Superior temporal gyrus (tissue), 1 donor: ENCODE measurements at regions not wholly inside any gene's neighbourhood (a gene's known extent, or its start where the extent isn't known, plus 50 kb on each side); places are given as distances from the start of the nearest gene placed in this dataset.

Experiments used
- DNase-seq: peaks from one replicate; pipeline ENCODE4 v3.0.0-alpha.2; 2016; ENCODE audit errors: extremely low spot score

DNA sequence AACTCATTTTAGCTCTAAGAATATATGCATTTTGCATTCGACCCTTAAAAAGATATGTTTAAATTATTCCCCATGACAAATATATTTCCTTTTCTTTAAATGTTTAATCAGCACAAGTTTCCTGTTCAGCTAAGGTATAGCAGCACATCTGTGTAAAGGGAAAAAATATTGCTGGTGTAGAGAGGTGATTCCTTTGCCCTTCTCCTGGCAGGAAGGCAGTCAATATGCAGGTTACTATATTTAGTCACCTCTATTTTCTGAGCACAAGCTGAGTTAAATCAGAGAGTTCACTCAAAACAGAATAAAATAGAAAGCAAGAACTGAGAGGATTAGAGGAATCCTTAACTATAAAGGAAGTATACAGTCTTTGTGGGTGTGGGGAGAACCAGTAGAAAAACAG, 274.4 kb upstream of the PCSK5 start:
- DNase-seq: no peak

DNA sequence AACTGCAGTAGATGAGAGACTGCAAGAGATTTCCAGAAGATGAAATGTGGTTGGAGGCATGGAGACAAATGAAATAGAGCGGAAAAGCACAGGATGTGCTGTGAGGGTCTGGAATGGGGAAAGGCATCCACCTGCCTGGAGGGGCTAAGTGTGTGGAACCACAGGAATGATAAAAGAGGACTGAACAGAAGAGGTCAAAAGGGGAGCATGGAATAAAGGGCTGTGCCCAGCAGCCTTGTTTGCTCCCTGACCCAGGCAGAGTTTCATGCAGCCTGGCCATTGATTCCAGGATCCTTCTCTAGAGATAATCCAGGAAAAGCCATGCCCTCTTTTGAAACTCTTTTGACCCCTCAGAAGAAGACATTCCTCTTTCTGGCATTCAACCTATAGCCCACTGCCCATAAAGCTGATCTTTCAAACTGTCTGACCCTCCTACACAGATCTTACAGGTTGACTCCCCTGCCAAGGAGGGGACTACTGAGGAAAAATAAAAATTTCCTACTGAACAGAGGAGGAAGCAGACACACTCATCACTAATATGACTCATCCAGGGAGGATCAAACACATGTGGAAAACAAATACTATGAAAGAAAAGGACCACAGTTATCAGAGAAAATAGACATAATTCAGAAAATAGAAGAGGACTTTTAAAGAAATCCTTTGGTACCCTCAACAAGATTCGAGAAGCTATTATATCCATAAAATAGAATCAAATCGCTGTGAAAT, 273.5 kb upstream of the PCSK5 start:
- no peak for DNase-seq

DNA sequence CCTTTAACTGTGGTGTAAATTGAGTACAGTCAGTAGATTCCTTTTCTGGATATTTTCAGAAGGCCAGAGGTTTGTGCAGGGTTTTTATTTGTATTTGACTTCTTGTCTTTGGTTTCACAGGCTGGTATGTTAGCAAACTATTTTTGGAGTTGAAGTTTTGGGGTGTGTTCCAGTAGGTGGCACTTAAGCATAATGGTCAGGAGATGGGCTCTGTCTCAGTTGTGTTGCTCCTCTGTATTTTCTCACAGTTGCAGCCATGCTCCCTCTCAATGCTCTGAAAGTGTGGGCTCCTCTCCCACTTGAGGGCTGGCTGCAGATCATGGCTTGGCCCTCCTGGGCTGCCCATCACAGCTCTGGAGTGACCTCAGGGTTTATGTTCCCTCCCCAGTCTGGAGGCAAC, 267.0 kb upstream of the PCSK5 start:
- no peak for DNase-seq

DNA sequence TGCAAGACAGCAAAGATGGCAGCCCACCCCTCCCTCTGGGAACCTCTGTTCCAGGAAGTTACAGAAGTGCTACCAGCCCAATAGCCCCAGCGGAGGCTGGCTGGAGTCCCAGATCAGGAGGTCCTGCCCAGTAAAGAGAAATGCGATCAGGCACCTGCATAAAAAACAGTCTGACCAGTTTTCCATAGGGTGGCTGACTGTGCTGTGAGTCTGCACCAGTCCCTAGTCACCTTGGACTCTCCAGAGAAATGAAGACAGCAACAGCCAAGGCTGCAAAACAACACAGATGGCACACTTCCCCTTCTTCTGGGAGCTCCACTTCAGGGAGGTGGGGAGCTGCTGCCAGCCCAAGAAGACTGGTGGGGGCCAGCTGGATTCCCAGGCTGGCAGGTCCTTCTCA, 265.5 kb upstream of the PCSK5 start:
- no peak for DNase-seq

DNA sequence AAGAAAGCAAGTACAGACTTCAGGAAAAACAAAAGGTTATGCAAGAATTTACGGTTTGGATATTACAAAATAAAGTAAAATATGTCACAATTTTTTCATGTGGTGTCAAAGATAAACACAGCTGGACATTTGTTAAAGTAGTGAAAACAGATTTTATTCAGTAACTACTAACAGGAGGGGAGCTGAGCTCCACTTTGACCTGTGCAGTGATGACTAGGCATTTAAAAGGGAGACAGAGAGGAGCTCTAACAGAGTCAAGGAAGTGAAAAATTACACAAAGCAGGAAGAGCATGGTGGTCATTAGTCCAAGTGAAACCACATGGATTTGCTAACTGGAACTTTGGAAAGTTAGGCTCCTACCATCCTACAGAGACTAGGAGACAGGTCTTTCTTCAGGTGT, 263.6 kb upstream of the PCSK5 start:
- DNase-seq: no peak

DNA sequence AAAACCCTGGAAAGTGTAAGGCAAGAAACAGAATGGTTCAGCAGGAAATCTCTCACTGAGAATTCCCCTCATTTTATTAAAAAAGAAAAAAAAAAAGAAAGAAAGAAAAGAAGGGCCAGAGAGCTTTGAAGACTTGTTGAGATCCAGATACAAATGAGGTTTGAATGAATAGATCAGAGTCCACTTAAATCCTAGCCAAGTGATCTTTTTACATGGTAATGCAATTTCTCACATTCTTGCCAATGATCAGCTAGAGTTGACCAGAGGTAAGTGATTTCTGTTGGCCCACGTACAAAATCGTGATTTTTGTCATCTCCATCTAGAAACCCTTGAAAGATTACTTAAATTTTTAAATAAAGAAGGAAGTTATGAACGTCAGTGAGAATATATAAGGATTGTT, 261.5 kb upstream of the PCSK5 start:
- DNase-seq: no peak

DNA sequence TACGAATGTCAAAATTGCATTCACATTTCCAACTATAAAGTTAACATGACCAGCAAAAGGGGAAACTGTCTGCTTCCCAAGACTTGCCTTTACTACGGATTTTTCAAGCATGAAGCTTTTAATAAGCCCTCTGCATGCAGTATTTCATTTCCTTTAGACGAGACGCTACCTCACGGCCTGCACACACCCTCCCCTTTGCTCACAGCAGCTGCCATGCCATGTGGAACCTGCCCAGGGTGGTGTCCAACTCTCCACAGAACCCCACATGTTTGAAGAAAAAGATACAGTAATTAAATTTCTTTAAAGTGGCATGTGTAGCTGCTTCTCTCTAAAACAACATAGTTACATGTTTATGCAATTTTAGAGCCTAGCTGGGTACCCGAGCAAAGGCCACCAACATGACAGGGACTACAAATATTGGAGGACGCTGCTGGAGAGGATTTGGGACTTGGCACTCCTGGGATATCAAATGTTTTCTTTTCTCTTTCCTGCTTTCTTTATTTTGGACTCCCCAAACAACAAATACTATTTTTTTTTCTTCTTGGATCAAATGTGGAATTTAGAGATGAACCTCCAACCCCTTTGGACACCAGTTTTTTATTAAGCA, 256.9 kb upstream of the PCSK5 start:
- DNase-seq: no peak

DNA sequence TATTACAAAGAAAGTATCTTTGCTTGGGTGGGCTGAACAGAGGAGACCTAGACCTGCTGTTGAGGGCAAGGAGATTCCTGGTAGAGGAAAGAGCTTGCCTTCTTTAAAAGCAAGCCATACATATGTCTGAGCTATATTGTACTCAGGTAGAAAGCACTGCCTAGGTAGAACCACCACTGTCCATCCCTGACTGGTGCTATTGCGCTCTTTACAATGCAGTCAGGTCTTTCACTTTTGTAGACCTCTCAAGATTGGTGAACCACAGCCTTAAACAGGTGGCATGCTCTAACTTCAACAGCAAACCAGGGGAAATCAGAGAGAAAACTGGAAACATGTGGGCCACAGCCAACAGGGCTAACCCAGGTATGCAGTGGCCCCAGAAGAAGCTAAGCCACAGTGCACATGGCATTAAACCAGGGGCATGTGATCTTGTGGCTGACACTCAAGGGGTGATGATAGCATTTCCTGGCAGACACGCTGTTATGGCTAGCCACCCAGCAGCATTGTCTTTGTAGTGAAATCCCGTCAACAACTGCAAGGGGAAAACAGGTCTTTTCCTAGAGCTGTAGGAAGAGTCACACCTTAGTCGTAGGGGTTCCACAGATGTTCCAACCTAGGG, 253.9 kb upstream of the PCSK5 start:
- no peak for DNase-seq

DNA sequence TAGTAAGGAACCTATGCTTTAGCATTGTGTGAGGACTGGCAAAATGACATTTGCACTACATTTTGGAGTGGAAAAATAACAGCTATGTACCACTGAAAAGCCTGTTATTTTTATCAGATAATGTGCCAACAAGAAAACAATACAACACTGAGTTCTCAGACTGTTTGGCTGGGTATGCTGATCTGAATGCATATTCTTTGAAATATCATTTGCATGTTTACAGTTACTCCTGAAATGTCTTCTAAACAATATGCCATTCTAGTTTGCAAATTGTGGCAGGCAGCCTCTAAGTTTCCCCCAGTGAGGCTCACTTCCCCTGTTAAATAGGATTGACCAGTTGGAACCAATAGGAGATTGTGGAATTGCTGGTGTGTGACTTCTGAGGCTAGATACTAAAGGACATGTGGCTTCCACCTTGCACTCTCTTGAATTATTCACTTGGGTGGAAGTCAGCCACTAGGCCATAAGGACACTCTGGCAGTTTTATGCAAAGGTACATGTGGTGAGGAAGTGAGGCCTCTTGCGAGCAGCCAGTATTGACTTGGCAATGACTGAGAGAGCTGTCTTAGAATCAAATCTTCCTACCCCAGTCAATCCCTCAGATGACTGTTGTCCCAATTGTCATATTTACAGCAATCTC, 250.4 kb upstream of the PCSK5 start:
- DNase-seq: no peak

DNA sequence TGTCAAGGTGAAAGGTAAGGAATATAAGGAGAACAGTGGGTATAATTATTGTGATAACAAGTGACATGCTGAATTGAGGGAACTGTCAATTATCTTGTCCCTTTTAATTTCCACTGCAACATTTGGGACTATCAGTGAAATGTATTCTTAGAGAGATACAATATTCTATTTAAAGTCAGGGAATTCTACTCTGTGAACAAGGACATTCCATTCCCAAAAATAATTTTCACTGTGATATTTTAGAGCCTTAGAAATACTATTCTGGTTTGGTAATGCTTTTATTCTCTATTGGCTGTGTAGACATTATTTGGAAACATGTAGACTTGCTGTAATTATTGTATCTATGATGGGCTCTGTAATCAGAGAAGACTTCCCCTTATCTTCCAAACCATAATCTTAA, 248.0 kb upstream of the PCSK5 start:
- DNase-seq: no peak

DNA sequence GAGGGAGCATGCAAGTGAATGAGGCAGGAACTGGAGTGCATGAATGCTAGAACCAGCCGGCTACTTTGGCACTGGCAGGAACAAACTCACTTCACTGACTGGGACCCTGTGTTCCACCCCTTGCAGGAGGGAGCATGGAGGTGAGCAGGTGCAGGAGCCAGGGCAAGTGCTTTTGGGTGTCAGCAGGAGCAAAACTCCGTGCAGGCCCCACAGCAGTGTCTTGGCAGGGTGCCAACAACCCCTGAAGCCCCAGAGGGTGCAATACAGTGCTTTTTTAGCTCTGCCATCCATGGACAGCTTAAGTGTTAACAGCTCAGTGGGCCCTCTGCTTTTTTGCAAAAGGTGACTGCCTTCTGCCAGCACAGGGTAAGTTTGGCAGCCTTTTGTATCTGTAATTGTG, 245.8 kb upstream of the PCSK5 start:
- no peak for DNase-seq

DNA sequence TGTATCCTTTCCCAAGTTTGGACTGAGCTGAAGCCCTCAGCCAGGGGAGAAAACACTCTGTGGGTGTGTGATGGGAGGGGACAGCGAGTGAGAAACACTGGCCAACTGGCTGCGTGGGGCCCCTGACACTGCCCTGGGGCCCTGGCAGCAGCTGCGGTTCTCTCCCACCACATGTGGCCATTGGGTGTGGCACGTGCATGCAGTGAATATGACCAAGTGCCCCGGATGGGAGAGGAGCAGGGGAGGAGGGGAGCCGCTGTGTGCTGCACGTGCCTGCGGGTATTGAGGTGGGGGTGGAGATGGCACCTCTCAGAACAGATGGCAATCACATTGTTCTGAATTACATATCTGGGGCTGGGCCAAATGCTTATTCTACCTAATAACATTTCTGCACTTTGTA, 242.4 kb upstream of the PCSK5 start:
- DNase-seq: no peak

DNA sequence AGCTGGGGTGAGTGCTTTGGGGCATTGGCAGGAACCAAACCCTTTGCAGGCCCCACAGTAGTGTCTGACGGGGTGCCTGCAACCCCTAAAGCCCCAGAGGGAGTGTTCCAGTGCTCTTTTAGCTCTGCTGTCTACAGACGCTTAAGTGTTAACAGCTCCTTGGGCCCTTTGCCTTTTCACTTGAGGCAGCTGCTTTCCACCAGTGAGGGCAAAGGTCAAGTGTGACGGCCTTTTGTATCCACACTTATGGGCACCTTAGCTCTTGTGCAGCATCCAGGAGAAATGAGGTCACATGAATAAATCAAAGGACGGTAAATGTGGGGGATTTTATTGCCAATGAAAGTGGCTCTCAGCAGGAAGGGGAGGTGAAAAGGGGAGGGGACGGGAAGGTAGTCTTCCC, 241.4 kb upstream of the PCSK5 start:
- no peak for DNase-seq

DNA sequence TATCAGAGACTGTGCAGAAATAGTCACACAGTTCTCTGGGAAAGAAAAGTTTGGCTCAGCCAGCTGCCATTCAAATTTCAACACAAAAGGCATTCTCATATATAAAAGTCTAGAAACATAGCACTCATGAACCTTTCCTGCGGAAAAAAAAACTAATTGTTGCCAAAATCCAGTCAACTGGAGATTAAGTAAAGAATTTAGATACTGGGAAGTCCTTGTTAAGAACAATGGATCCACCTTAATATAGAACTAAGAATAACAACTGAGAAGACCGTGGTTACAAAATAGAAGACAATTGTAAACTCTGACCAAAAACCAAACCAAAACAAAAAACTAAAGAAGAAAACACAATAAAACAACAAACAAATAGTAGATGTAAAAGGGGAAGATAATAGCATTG, 238.8 kb upstream of the PCSK5 start:
- DNase-seq: no peak

DNA sequence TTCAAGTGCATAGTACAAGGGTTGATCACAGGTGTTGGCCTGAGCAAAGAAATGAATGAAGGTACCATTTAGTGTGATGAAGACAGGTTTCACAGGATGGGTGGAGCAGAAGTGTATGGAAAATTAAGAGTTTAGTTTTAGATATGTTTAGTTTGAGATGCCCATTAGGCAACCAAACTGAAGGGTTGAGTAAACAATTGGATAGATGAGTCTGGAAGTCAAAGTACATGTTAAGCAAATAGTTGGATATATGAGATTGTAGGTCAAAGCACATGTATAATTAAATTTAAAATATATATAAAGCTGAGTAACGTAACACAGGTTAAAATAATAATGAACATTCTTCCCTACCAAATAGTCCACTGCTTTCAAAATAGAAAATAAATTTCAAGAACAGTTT, 237.1 kb upstream of the PCSK5 start:
- no peak for DNase-seq

DNA sequence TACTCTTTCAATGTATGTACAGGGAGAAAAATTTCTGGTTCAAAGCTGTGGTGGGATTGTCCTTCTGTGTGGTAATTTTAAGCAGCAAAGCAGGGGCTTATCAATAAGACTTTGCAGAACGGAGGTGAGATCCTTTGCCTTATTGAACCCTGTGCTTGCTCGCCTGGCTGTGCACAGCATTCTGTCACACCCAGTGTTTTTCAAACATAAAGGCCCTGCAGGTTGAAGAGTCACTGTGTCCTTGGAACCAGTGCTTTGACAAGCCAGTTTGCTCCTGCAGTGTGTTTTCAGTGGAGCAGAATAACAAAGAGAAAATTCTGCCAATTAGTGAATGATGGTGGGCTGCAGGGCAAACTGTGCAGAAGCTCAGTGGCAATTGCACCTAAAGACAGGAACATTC, 236.7 kb upstream of the PCSK5 start:
- DNase-seq: no peak

DNA sequence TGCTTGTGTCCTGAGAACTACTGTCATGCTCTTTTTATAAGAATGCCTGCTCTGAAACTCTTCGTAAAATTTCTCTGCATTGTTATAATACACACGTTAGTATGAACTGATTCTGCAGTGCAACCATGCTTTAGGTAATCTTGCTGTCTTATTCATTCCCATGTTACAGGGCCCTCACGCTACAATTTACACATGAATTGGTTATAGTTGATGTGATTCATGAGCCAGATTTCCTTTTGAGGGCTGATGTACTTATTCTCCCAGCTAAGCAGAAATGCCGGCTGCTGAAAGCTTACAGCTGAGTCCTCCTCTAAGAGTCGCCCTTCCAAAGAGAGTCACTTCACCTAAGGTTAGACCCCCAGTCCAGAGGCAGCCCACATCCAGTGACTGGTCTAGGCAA, 233.5 kb upstream of the PCSK5 start:
- no peak for DNase-seq

DNA sequence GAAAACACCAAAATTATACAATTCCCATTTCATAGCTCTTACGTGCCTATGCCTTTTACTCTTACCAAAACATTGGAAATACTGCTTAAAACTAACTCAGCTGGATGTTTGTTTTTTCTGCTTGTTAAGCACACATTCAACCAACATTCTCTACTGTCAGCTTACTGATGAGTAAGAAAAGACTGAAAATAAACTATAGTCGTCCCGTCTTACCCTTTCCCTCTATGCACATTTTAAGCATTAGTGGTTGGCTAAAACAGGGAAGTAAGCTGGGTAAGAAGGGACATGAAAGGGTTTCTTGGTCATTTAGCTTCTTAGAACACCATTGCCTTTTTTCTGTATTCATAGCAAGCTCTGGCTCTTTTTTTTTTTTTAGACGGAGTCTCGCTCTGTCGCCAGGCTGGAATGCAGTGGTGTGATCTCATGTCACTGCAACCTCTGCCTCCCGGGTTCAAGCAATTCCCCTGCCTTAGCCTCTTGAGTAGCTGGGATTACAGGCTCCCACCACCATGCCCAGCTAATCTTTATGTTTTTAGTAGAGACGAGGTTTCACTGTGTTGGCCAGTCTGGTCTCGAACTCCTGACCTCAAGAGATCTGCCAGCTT, 232.1 kb upstream of the PCSK5 start:
- DNase-seq: no peak

DNA sequence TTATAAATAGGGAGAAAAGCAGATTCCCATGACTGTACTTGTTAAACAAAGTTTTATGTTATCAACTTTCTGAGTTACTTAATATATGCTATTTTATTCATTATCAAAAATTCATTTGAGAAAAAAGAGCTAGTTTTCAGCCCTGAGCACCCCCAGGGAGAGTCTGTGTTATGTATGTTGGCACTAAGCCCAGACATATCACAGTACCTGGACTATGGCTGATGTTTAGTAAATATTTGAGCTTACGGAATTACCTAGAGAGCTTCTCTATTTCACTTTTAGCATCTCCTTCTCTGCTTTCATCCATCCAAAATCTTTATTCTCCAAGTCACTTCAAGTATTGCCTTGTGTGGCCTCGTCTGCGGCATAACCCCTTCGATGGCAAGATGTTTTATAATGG, 225.9 kb upstream of the PCSK5 start:
- DNase-seq: no peak

DNA sequence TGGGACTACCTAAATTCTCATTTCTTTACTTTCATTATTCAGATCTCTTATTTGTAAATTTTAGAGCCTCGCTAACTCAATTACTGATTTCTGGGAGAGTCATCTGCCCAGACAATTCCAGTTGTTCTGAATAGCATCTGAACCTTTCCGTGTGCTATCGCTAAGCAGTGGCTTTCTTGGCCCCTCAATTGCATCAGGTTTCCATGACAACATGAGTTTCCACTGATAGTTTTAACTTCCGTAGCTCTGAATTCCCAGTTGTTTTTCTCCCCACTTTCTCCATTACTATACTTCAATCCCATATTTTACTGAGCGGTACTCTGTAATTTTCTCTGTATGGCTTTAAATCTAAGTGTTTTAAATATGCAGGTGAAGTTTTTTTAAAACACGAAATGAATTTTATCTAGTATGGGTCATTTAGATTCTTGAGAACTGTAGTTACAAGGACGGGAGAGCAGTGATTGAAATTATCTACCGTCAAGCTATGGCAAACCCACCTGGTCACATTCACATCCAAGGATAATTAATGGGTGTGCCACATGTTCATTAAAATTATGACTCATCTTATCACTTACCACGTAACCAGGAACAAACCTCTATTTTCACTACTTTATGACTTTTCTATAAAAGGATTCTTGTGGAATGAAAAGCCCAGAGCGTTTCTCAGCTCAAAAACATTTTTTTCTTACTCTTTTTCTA, 223.5 kb upstream of the PCSK5 start:
- DNase-seq: no peak

DNA sequence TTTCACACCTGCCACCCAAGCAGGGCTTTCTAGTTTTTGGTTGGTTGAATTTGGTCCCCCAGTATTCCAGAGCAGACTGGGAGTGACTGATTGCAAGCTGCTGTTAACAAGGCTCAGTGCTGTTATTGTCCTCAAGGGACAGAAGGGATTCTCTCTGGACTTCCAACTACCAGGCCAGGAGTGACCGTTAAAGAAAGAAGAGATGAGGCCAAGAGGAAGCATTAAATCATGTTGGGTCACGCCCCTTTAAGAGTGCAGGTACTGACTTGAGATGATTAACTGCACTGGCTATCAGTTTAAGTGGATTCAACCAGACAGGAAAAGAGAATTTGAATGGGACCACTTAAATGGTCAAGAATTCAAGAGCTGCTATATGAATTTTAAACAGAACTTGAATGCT, 220.8 kb upstream of the PCSK5 start:
- no peak for DNase-seq

DNA sequence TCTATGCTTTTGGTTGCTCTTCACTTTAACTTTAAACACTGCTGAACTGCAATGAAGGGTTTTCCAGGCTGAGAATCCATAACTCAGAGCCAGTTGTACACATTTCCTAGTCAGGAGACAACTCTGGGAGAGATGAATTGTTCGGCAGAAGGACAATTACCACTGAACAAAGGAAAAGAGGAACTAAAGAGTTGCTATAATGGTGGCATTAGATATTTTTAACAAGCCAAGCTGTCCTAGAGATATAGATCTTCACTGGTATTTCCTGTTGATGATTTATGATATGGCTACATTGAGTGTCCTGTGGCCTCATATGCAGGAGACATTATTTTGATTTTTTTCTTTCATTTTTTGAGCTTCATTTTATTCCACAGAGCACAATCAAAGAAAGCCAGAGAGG, 219.1 kb upstream of the PCSK5 start:
- no peak for DNase-seq
